T-helper 1 cell (primary cell): ENCODE measurements at regions not wholly inside any gene's neighbourhood (a gene's known extent, or its start where the extent isn't known, plus 50 kb on each side); places are given as distances from the start of the nearest gene placed in this dataset.

ENCODE experiments used
- DNase-seq, 5 donors: peaks; one replicate each; pipeline ENCODE4 v3.0.0-alpha.2; 2012 to 2020

DNA sequence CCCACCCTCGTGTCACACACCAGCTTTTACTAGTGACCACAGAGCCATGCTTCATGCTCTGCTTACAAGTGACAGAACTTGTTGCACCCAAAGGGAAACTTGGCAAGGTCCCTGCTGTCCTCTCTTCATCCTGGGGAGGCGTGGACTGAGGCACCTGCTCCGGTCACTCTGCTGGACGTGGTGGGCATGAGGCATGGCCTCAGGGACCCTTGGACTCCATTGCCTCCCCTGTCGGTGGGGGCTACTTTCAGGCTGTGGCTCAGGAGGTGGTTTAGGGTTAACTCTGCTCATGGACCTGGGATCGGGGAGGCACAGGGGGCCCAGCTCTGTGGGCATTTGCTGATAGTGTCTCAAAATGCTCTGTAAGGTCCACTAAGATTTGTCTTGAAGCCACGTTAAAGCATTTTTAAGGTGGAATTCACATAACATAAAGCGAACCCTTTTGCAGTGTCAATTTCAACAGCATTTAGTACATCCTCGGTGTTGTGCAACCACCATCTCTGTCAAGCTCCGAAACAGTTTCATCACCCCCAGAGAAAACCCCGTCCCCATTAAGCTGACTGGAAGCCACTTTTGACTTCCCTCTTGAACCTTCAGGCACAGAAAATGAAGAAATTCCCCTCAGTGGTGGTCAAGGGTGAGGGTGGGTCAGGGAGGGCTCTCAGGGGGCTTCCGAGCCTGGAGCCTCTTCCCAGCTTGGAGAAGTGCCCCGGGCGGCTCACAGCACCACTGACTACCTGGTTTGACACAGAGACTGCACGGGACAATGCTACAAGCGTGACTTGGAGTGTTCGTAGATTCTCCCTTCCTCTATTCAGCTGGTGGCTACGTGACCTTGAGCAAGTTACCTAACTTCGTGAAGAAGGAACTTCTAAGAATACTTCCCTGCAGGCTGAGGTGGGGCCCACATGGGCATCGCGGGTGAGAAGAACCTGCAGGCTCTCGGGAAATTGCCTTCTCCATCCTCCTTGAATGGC lies 100.0 kb upstream of the HDAC4 start:
- no peak for DNase-seq

DNA sequence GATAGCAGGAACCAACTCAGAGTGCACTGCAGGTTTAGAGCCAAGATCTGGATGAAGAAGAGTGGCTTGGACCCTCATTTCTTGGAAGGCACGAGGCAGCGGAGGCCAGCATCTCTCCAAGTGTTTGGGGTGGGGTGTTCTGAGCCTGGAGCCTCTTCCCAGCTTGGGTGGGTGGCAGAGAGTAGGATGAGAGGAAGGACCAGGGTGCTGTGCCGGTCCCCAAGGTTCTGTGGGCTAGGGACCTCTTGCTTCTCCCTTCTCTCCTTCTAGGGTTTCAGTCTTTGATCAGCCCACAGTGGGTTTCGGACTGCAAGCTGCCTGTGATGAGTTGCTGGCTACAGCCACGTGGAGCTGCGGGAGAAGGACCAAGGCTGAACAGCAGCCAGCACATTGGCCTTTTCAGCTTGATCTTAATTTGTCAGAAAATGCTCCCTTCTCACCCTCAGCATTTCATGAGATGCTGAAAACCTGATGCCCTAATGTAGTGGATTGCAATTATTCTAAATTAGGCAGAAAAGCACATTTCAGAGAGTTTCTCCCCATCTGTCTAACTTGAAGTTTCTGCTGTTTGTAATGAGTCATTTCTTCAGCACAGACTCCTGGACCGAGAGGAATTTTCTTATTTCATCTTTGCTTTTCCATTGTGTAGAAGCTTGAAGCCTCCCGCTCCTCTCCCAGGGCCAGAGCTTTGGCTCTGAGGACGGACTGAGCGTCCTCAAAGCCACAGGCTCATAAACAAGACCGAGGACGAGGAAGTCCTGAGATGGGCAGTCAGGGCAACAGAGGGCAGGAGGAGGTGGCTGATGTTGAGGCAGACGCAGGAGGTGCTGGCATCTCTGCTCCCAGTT lies 99.1 kb upstream of the HDAC4 start:
- no peak for DNase-seq

DNA sequence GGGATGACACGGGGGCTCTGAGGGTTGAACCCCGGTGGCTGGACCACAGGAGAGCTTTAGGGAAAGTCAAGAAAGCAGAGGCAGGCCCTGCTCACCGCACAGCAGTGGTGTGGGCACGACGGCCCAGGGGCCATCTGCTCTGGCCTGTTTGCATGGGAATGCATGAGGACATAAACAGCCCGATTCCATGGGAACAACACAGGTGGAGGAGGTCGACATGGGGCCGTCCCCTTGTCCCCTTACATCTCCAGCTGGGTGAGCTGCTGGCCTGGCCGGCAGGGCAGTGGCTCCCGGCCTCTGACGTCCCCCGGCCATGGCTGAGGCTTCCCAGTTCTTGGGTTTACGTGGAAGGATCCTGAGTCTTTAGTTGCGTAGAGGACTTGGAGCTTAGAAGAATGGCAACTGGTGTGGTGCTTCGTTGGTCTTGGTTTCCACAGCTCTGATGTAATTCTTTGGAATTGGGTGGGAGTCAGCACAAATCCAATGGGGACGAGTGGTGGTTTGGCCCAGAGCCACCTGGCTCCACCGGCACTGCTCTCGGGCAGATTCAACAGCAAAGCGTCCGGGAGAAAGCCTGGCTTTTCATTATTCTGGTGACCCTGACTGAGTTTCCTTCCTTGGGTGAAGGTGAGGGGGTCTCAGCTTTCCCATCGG lies 98.3 kb upstream of the HDAC4 start:
- no peak for DNase-seq

DNA sequence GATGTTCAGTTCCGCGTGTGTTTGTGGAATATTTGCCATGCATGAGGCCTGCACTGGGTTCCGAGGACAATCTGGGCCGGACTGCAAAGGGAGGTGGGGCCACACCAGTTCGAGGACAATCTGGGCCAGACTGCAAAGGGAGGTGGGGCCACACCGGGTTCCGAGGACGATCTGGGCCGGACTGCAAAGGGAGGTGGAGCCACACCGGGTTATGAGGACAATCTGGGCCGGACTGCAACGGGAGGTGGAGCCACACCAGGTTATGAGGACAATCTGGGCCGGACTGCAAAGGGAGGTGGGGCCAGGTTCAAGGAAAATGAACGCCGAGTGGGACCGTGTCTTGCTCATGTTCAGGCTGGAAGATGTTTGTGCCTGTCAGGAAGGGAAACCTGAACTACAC lies 97.8 kb upstream of the HDAC4 start:
- no peak for DNase-seq

DNA sequence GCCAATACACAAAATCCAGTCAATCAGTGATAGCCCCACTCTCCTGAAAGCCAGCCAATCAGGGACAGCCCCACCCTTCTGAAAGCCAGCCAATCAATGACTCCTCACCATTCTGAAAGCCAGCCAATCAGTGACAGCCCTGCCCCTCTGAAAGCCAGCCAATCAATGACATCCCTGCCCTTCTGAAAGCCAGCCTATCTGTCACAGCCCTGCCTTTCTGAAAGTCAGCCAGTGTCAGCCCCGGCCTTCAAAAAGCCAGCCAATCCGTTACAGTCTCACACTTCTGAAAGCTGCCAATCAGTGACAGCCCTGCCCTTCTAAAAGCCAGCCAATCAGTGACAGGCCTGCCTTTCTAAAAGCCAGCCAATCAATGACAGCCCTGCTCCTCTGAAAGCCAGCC lies 95.9 kb upstream of the HDAC4 start:
- DNase-seq: no peak

DNA sequence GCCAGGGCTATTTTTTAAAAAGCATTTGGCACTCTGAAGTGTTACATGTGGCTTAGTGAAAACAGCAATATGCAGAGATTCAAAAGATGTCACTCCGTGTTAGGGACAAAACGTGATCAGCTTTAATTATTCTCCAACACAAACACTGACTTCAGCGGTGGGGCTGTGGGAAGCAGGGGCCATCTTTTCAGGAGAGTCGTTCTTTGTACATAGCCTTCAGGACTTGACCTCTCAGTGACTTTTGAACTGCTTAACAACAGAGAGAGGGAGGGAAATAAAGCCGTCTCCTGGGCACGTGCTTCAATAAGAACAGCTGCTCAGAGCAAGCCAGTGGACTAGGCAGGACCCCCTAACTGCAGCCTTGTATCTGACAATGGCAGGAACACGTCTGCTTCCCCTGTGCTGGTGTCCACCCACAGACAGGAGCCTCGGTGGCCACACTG lies 95.0 kb upstream of the HDAC4 start:
- no peak for DNase-seq

DNA sequence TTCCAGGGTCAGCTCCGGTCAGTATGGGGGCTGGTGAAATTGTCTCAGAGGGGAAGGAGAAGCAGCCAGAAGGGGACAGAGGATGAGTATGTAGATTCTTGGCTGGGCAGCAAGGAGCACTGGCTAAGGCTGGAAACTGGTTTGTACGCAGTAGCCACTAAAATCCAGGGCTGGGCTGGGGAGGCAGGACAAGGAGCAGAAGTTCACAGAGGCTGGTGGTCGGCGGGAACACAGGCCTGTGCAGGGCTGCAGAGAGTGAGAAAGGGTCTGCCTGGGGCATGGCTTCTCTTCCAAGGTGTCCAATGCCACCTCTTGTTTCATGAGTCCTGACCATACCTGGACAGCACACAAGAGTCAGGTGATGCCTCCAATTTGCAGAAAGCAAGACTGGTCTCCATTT lies 94.4 kb upstream of the HDAC4 start:
- no peak for DNase-seq

DNA sequence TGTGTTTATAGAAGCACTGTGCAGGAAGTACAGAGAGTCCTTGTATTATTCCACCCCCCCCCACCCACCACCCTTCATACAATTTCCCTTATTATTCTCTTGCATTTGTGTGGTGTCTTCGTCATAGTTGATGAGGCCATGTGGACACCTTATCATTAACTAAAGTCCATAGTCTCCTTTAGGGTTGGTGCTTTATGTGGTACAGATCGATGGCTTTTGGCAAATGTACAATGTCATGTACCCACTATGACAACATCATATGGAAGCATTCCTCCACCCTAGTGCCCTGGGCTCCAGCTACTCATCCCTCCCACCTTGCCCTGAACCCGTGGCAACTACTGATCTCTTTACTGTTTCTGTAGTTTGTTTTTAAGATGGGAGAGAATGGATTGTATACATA lies 93.8 kb upstream of the HDAC4 start:
- no peak for DNase-seq

DNA sequence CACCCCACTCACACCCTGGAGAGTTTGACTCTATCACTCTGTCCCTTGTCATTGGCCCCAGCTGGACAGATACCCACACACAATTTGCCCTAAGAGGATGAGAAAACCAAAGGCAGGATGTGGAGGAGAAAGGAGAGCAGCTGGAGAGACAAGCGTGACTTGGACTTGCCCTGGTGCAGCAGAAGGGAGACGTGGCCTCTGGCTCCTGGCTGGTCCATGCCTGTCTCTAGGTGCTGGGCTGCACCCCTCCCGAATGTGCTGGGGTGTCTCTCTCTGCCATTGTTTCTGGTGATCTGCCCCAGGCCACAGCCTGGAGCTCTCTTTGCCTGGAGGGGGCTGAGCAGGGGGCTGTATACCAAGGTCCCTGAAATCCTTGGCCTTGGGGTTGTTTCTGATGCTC lies 88.7 kb upstream of the HDAC4 start:
- no peak for DNase-seq

DNA sequence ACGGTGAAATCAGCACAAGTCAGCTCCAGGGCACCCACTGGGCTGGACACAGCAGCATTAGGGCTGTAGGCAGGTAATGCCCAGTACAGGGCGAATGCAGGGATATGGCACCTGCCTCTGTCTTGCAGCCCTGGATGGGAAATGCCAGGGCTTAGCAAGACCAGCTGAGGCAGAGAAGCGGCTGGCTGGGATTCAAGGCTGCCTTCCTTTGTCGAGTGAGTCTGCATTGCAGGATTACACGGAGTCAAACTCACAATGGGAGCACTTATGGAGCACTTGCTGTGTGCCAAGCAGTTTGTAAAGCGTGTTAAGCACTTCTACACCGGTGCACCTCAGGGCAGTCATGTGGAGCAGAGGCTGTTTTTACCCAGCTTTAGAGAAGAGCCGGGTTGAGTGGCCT lies 87.3 kb upstream of the HDAC4 start:
- no peak for DNase-seq

DNA sequence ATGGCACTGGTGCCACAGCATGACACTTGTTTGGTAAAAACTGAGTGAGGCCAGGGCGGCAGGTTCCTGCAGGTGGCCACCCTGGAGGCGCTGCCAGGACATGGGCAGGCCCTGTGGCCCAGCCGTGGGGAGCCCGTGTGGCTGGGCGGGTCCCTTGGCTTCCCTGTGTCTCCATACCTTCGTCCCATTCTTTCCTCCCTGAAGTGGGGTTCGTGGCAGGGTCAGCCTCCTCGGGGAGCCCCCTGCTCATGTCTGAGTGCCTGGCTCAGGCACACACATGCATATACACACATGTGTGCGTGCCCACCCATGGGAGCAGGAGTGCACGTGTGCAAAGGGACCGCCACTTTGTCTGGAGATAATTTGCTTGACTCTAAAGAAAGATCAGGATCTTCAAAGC lies 86.5 kb upstream of the HDAC4 start:
- DNase-seq: no peak

DNA sequence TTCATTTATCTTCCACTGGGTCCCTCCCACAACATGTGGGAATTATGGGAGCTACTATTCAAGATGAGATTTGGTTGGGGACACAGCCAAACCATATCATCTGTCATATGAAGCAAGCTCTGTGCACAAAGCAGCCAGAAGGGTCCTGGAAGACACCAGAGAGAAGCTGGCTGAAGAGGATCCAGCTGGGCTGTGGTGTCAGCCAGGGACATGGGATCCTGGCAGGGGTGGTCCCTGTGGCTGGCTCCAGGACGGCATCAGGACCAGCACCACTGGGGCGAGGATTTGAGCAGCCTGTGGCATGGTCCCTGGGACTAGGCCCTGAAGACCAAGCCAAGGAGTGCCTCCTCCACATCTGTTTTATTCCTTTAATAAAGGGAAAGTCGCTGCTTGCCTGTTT lies 84.8 kb upstream of the HDAC4 start:
- DNase-seq: no peak

DNA sequence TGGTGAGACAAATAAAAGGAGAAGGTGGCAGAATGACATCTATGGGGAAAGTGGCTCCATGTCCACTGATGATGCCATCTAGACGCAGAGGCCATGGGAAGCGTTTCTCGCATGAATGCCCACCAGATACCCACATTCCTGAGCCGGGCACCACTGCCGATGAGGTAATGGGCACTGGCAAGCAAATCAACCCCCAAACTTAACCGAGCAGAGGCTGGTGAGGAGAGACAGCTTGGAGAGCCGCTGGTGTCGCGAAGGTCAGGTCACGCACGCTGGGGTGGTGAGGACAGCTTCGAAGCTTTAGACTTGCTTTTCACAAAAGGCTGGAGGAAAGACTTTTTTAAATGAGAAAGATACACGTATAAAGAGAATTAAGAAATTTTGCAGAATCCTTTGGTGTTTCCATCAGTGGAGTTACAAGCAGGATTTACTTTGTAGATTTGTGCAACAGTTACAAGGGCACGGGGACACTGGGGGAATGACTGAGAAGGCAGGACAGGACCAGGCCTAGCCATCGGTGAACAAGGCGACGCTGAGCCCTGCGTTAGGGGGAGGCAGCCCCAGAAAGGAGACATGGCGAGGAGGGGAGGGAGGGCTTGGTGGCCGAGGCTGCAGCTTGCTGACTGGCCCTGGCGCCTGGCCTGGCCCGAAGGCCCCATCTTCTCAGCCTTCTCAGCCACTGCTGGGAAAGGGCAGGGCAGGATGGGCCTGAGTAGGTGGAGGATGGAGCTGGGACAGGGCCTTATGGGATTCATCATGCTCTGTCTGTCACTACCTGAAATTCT lies 83.9 kb upstream of the HDAC4 start:
- DNase-seq: no peak

DNA sequence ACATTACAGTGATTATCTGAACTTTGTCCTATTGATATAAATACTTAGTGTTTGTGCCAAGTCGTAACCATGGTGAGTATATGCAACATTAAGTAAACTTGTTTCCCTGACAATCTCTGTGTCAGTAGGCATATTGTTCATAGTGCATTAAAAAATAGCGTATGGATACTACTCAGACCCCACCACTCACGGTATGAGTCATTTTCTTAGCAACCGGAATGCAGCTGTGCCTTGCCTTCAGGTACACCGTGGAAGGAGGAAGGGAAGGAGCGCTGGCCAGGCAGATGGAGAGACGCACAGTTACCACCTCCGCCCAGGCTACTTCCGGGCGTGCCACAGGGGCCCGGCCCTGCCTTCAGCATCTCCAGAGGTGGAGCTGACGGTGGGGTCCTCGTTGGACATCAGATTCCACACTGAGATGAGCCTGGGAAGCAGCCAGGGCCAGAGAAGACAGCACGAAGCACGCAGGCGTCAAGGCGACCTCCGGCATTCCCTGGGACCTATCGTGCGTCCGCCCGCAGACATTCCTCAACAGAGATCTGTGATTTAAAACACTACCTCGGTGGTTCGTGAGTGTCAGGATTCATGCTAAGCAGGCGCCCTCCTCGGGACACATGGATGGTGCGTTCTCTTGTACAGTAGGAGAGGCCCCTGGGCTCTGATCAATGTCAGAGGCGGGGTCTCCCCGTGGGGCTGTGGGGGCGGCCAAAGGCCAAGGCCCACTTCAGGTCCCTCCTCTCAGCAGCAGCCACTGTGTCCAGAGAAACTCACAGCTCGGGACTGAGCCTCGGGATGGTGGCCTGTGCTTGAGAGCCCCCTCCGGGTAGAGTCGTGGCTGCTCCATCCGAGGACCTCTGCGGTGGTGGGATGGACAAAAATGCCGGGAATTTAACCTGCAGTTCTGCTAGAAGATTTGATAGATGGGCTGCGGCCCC lies 82.2 kb upstream of the HDAC4 start:
- DNase-seq: no peak

DNA sequence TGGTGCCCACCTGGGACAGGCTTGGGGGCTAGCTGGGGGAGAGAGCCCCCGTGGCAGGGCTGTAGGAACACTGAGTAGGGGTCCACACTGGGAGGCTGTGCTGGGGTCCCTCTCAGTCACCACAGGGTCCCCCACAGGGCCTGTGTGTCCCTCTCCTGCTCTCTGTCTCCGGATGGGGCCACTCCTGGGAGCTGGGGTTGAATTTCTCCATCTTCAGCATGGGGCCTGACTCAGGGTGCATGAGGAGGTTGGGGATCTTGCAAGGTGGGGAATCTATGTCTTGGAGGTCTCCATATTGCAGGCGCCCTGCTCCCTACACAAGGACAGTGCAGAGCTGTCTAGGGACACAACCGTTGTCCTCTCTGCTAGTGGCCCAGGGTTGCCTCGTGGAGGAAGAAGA lies 78.7 kb upstream of the HDAC4 start:
- DNase-seq: no peak

DNA sequence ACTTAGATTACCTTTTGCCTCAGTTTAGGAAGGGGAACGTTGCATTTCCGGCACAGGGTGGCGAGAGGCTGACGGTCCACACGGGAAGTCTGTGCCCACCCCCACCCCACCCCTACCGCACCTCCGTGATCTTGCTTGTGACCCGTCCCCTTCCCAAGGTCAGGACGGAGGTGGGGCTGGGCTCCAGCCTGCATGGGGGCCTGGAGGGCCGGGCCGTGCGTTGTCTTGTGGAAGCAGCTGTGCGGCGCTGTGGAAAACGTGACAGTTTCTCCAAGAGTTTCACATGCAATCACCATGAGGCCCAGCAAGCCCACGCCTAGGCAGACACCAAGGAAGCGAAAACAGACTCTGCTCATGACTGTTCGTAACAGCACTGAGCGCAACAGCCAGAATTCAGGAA lies 76.8 kb upstream of the HDAC4 start:
- DNase-seq: no peak

DNA sequence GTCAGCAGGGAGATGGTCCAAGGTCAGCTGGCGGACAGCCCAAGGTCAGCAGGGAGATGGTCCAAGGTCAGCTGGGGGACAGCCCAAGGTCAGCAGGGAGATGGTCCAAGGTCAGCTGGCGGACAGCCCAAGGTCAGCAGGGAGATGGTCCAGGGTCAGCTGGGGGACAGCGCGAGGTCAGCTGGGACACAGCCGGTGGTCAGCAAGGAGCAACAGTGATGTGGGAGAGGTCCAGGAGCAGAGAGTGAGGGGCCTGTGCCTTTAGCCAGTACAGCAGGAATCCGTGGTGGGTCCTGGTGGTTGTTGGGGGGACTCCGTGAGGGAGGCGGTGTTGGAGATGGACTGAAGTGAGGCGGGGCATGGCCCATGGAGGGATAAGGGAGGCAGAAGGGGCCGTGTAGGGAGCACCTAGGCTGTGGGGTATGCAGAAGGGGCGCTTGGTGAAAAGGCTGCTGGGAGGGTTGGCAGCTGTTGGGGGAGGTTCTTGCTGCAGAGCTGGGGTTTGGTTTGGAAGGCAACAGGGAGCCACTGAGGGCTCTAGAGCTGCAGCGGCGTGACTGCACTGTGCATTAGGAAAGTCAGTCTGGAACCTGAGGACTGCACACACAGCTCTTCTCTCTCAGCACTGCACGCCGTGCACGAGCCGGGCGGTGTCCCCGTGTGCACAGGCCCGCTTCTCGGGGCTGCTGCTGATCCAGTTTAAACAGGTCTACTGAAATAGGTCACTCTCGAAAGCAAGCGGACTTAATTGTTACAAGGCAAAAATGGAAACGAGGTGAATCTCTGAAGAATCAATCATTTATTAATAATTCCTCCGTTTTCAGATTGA lies 76.2 kb upstream of the HDAC4 start:
- DNase-seq: no peak

DNA sequence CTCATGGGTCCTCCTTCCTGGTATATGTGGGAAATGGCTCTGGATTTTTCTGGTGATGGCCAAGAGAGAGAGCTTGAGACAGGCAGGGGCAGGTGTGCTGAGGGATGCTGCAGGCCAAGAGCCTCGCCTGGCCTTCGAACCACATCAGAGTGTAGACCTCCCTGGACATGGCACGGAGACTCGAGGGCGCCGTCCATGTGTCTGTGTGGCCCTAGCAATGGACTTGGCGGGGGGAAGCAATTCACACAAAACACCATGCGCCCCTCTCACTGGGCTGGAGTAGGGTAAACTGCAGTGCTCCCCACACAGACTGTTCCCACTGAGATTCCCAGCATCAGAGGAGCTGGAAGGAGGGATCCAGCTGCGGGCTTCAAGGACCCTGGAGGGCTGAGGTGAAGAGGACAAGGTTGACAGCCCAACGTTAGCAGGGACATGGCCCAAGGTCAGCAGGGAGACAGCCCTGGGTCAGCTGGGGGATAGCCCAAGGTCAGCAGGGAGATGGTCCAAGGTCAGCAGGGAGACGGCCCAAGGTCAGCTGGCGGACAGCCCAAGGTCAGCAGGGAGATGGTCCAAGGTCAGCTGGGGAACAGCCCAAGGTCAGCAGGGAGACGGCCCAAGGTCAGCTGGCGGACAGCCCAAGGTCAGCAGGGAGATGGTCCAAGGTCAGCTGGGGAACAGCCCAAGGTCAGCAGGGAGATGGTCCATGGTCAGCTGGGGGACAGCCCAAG lies 75.4 kb upstream of the HDAC4 start:
- no peak for DNase-seq

DNA sequence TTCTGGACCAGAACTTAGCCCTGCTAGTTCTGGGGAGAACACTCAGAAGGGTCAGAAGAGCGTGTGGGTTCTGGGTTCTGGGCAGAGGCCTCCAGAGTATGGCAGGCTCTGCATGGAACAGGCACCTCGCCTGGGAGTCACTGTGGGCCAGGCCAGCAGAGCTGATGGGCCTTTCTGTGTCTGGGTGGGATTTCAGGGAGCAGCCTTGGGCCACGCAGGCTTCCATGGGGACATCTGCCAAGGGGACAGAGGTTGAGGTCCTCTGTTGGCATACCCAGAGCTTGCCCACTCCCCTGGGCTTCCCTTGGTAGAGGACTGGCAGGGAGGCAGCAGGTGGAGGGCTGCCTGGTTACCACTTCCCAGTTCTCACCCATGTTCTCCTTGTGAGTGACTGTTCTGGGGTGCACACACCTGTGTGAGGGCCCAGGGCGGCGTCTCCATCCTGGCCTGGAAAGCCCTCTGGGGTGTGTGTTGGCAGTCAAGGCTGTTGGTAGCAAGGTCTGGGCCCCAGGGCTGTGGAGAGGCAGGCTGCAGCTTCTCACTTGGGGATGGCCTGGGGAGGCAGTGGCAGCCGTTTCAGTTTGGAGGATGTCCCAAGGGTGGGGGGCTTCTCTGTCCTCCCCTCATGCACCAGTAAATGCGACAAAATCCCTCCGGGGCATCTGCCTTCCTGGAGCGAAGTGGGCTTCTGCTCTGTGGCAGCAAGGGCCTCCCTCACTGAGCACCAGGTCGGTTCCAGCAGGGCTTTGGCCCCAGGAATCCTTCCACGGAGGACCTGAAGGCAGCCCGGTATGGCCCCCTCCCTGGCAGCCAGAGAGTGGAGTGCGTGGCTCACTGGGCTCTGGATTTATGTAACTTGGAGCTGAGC lies 74.6 kb upstream of the HDAC4 start:
- DNase-seq: no peak
